Uterus (tissue), 2 donors: ENCODE measurements at regions not wholly inside any gene's neighbourhood (a gene's known extent, or its start where the extent isn't known, plus 50 kb on each side); places are given as distances from the start of the nearest gene placed in this dataset.

Source experiments
- CTCF ChIP-seq, 4 experiments: fragments of 200-600 bp in 2 of 4; fragments of 450-650 bp in 2 of 4; sonication (generic) in 2 of 4; IDR thresholded peaks; one replicate each; pipeline ENCODE4 v1.5.1; 2016 to 2019; ENCODE audit warnings: antibody characterized with exemption in 4 of 4, mild to moderate bottlenecking in 2 of 4, moderate library complexity in 1 of 4
- POLR2A ChIP-seq, 2 donors: fragments of 450-650 bp; IDR thresholded peaks; one replicate each; pipeline ENCODE4 v1.6.1; 2016; ENCODE audit warnings: antibody characterized with exemption in 2 of 2, mild to moderate bottlenecking in 1 of 2, moderate library complexity in 1 of 2

GRCh38 chr11:21866781-21867180, 326.1 kb upstream of the ANO5 start:
- TF ChIP-seq CTCF (IDR thresholded peaks at IDR 0.05) (no peak), POLR2A (IDR thresholded peaks at IDR 0.05) (no peak)
